Neural progenitor cell (in vitro differentiated cells): ENCODE measurements at regions not wholly inside any gene's neighbourhood (a gene's known extent, or its start where the extent isn't known, plus 50 kb on each side); places are given as distances from the start of the nearest gene placed in this dataset.

ENCODE experiments used
- DNase-seq: peaks from one replicate; pipeline ENCODE4 v3.0.0-alpha.2; 2016; ENCODE audit warnings: low spot score
- H2AFZ ChIP-seq: fragments of 200-600 bp; sonication (generic); replicated peaks from 2 replicates; pipeline ENCODE4 v1.6.1; 2016; ENCODE audit warnings: antibody characterized with exemption
- H3F3A ChIP-seq: fragments of 200-600 bp; sonication (generic); 2 replicates; pipeline ENCODE4 v1.6.1; 2016; ENCODE audit warnings: antibody characterized with exemption, low read depth
- H3K27ac ChIP-seq: fragments of 200-600 bp; sonication (generic); 2 replicates; pipeline ENCODE4 v1.5.1; 2016; ENCODE audit warnings: mild to moderate bottlenecking
- H3K27me3 ChIP-seq: fragments of 200-600 bp; sonication (generic); 2 replicates; pipeline ENCODE4 v1.6.1; 2016; ENCODE audit warnings: mild to moderate bottlenecking, moderate library complexity
- H3K36me3 ChIP-seq: fragments of 200-600 bp; sonication (generic); 2 replicates; pipeline ENCODE4 v1.5.1; 2016
- H3K4me1 ChIP-seq: fragments of 200-600 bp; sonication (generic); 2 replicates; pipeline ENCODE4 v1.6.1; 2016; ENCODE audit warnings: mixed run types
- H3K4me2 ChIP-seq: fragments of 200-600 bp; sonication (generic); 2 replicates; pipeline ENCODE4 v1.6.1; 2016
- H3K4me3 ChIP-seq: fragments of 200-600 bp; sonication (generic); 2 replicates; pipeline ENCODE4 v1.5.1; 2016
- H3K79me2 ChIP-seq: fragments of 200-600 bp; sonication (generic); 2 replicates; pipeline ENCODE4 v1.6.1; 2016; ENCODE audit warnings: low read depth
- H3K9ac ChIP-seq: fragments of 200-600 bp; sonication (generic); 2 replicates; pipeline ENCODE4 v1.6.1; 2016
- H3K9me3 ChIP-seq: fragments of 200-600 bp; sonication (generic); 2 replicates; pipeline ENCODE4 v1.5.1; 2016; ENCODE audit warnings: low read depth
- H4K20me1 ChIP-seq: fragments of 200-600 bp; sonication (generic); 2 replicates; pipeline ENCODE4 v1.6.1; 2016; ENCODE audit warnings: low read depth
- H3K27ac Mint-ChIP-seq: 3 replicates; pipeline ENCODE4 v1.8.0; 2021; ENCODE audit warnings: mixed read lengths
- H3K27me3 Mint-ChIP-seq: 2 replicates; pipeline ENCODE4 v1.8.0; 2022; ENCODE audit warnings: low read depth, mild to moderate bottlenecking, inconsistent platforms, moderate library complexity, mixed read lengths; ENCODE audit not compliant: insufficient read depth
- H3K36me3 Mint-ChIP-seq: 3 replicates; pipeline ENCODE4 v1.8.0; 2021; ENCODE audit warnings: mixed read lengths
- H3K4me1 Mint-ChIP-seq: 3 replicates; pipeline ENCODE4 v1.8.0; 2021; ENCODE audit warnings: mixed read lengths
- H3K4me3 Mint-ChIP-seq: 3 replicates; pipeline ENCODE4 v1.8.0; 2021; ENCODE audit warnings: mild to moderate bottlenecking, moderate library complexity, mixed read lengths
- H3K9me3 Mint-ChIP-seq: 3 replicates; pipeline ENCODE4 v1.8.0; 2020; ENCODE audit warnings: mixed read lengths
- CTCF ChIP-seq: fragments of 200-600 bp; sonication (generic); IDR thresholded peaks from 2 replicates; pipeline ENCODE4 v1.5.1; 2017; ENCODE audit warnings: antibody characterized with exemption, mild to moderate bottlenecking
- EZH2 ChIP-seq: fragments of 200-600 bp; sonication (generic); IDR thresholded peaks from 2 replicates; pipeline ENCODE4 v1.6.1; 2017; ENCODE audit warnings: antibody characterized with exemption, mild to moderate bottlenecking, moderate library complexity
- EZH2phosphoT487 ChIP-seq: fragments of 200-600 bp; sonication (generic); IDR thresholded peaks from 2 replicates; pipeline ENCODE4 v1.6.1; 2017; ENCODE audit warnings: antibody characterized with exemption

DNA sequence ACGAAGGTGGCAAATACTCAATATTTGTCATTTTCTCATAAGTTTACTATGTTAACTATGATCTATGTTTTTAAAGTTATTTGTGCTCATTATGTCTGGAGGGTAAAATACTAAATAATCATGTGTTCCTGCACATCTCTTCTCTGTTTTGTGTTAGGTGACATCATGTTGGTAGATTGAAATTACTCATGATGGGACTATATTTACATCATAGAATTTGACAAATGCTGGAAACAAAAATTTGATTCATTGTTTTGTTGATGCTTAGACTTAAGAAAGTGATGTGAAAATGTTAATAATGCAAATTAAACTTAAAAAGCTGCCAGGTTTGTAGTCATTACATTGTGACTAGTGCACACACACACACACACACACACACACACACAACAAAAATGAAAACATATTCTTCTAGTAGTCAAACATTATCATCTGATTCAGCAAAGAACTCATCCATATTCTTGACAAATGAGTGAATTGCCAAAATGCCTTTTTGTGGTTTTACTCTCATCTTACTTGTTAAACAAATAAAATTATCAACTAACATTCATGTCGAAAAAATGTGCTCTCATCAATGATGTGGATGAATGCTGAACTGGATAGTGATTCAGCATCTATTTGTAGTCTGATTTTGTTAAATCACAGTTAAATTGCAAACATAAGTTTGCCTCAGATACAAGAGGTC is 870.7 kb downstream of the BRINP3 start:
- TF ChIP-seq CTCF = no peak
- TF ChIP-seq EZH2 = no peak
- no peak for TF ChIP-seq EZH2phosphoT487
- no peaks in the 10 kb centered on the region for H3K9me3 ChIP-seq
- H3K27me3 ChIP-seq = no peaks in the 10 kb centered on the region
- no peak for DNase-seq
- H3K36me3 ChIP-seq = no peaks in the 10 kb centered on the region
- H3K4me3 Mint-ChIP-seq = no peak overlapping the region
- H3K9ac ChIP-seq = no peak overlapping the region
- H3K36me3 Mint-ChIP-seq = no peaks in the 10 kb centered on the region
- no peaks in the 10 kb centered on the region for H3K9me3 Mint-ChIP-seq
- no peak overlapping the region for H2AFZ ChIP-seq
- H3K4me1 Mint-ChIP-seq = no peaks in the 10 kb centered on the region
- no peaks in the 10 kb centered on the region for H3K4me1 ChIP-seq
- no peaks in the 10 kb centered on the region for H3K79me2 ChIP-seq
- H3K4me3 ChIP-seq = no peak overlapping the region
- H3K27me3 Mint-ChIP-seq = no peaks in the 10 kb centered on the region
- no peak overlapping the region for H3K27ac Mint-ChIP-seq
- no peak overlapping the region for H3K4me2 ChIP-seq
- no peaks in the 10 kb centered on the region for H3F3A ChIP-seq
- H3K27ac ChIP-seq = no peak overlapping the region
- H4K20me1 ChIP-seq = no peaks in the 10 kb centered on the region

GRCh38 chr1:189607477-189608096 is 870.1 kb downstream of the BRINP3 start:
- Histone ChIP-seq H3K4me2 (no peak overlapping the region), H3K9me3 (no peaks in the 10 kb centered on the region), H3K4me1 (no peaks in the 10 kb centered on the region), H2AFZ (no peak overlapping the region), H3K79me2 (no peaks in the 10 kb centered on the region), H3F3A (no peaks in the 10 kb centered on the region), H3K9ac (no peak overlapping the region), H4K20me1 (no peaks in the 10 kb centered on the region), H3K27me3 (no peaks in the 10 kb centered on the region), H3K4me3 (no peak overlapping the region), H3K36me3 (no peaks in the 10 kb centered on the region), H3K27ac (no peak overlapping the region)
- H3K9me3 Mint-ChIP-seq = no peaks in the 10 kb centered on the region
- TF ChIP-seq CTCF (no peak), EZH2phosphoT487 (no peak), EZH2 (no peak)
- H3K4me1 Mint-ChIP-seq = no peaks in the 10 kb centered on the region
- H3K27ac Mint-ChIP-seq = no peak overlapping the region
- no peaks in the 10 kb centered on the region for H3K36me3 Mint-ChIP-seq
- no peak for DNase-seq
- no peak overlapping the region for H3K4me3 Mint-ChIP-seq
- no peaks in the 10 kb centered on the region for H3K27me3 Mint-ChIP-seq

- no peak for DNase-seq
- no peak overlapping the region for H3K4me3 ChIP-seq
- Mint-ChIP-seq H3K27ac (no peak overlapping the region), H3K9me3 (no peaks in the 10 kb centered on the region), H3K36me3 (no peaks in the 10 kb centered on the region), H3K4me3 (no peak overlapping the region), H3K4me1 (no peaks in the 10 kb centered on the region), H3K27me3 (no peaks in the 10 kb centered on the region)
- H3K9me3 ChIP-seq = no peaks in the 10 kb centered on the region
- no peak overlapping the region for H3K9ac ChIP-seq
- TF ChIP-seq EZH2 (no peak), EZH2phosphoT487 (no peak), CTCF (no peak)
- no peaks in the 10 kb centered on the region for H3K27me3 ChIP-seq
- H3K4me2 ChIP-seq = no peak overlapping the region
- no peak overlapping the region for H2AFZ ChIP-seq
- H3K27ac ChIP-seq = no peak overlapping the region
- no peaks in the 10 kb centered on the region for H3K36me3 ChIP-seq
- no peaks in the 10 kb centered on the region for H3K79me2 ChIP-seq
- H3F3A ChIP-seq = no peaks in the 10 kb centered on the region
- no peaks in the 10 kb centered on the region for H4K20me1 ChIP-seq
- H3K4me1 ChIP-seq = no peaks in the 10 kb centered on the region
These were observed 868.5 kb downstream of the BRINP3 start for GRCh38 chr1:189609167-189609566.
